IMR-90 (cell line): ENCODE measurements at regions not wholly inside any gene's neighbourhood (a gene's known extent, or its start where the extent isn't known, plus 50 kb on each side); places are given as distances from the start of the nearest gene placed in this dataset.
A peak's percentile ranks its signal among the peaks of the same experiment; 100 is the strongest.

Experiments used
- ATAC-seq: fragments of 200-7000 bp; cut with Tn5 transposase; 2 replicates; pipeline ENCODE4 v1.9.1; 2020; ENCODE audit warnings: low read depth, mild to moderate bottlenecking, moderate library complexity
- BruUV-seq: library from RNA; stranded (reverse); fragments of 400-500 nt; replicated peaks from 2 replicates; lab custom pipeline; 2021; lab: Mats Ljungman, UMichigan
- CTCF ChIA-PET: fragments of 300-600 bp; formaldehyde crosslinking; extraction: SDS; loops from one replicate; lab custom pipeline; 2021; ENCODE audit warnings: antibody characterized with exemption; lab: Yijun Ruan, JAX
- POLR2A ChIA-PET: fragments of 300-600 bp; sonication (Branson Sonifier 250); formaldehyde crosslinking; loops from one replicate; lab custom pipeline; 2022; ENCODE audit warnings: antibody characterized with exemption; ENCODE audit not compliant: unreplicated experiment; lab: Charles Lee
- DNase-seq: peaks from one replicate; pipeline ENCODE4 v3.0.0; 2013
- H2AFZ ChIP-seq: replicated peaks from 2 replicates; pipeline ENCODE3; 2013; ENCODE audit warnings: low read length, mild to moderate bottlenecking; ENCODE audit not compliant: poor library complexity
- H2AK5ac ChIP-seq: 2 replicates; pipeline ENCODE4 v1.6.1; 2013; ENCODE audit warnings: low read depth, low read length, inconsistent platforms
- H2AK9ac ChIP-seq: replicated peaks from 2 replicates; pipeline ENCODE3; 2013; ENCODE audit warnings: mild to moderate bottlenecking, low read depth, low read length, moderate library complexity; ENCODE audit not compliant: poor library complexity
- H2BK120ac ChIP-seq: 2 replicates; pipeline ENCODE4 v1.6.1; 2013; ENCODE audit warnings: low read depth, low read length, inconsistent platforms
- H2BK15ac ChIP-seq: 3 replicates; pipeline ENCODE4 v1.6.1; 2013; ENCODE audit warnings: low read depth, low read length, inconsistent platforms
- H2BK20ac ChIP-seq: 2 replicates; pipeline ENCODE4 v1.6.1; 2013; ENCODE audit warnings: low read depth, mild to moderate bottlenecking, inconsistent platforms, low read length, moderate library complexity
- H2BK5ac ChIP-seq: 2 replicates; pipeline ENCODE4 v1.6.1; 2013; ENCODE audit warnings: mild to moderate bottlenecking, low read depth, low read length, inconsistent platforms; ENCODE audit not compliant: poor library complexity, severe bottlenecking
- H3K14ac ChIP-seq: replicated peaks from 2 replicates; pipeline ENCODE4 v1.6.1; 2013; ENCODE audit warnings: low read depth, low read length, inconsistent platforms
- H3K18ac ChIP-seq: 2 replicates; pipeline ENCODE4 v1.6.1; 2013; ENCODE audit warnings: low read depth, low read length, control low read depth
- H3K23ac ChIP-seq: 2 replicates; pipeline ENCODE4 v1.6.1; 2013; ENCODE audit warnings: low read depth, low read length, inconsistent platforms
- H3K27ac ChIP-seq: 2 replicates; pipeline ENCODE4 v1.5.1; 2013; ENCODE audit warnings: mild to moderate bottlenecking, control low read depth, low read length; ENCODE audit not compliant: insufficient read depth
- H3K27me3 ChIP-seq: 2 replicates; pipeline ENCODE4 v1.6.1; 2013; ENCODE audit warnings: low read length; ENCODE audit not compliant: control insufficient read depth, insufficient read depth
- H3K36me3 ChIP-seq: 2 replicates; pipeline ENCODE4 v1.6.1; 2013; ENCODE audit warnings: low read length, mixed read lengths; ENCODE audit not compliant: control insufficient read depth, insufficient read depth
- H3K4ac ChIP-seq: 2 replicates; pipeline ENCODE4 v1.6.1; 2013; ENCODE audit warnings: low read depth, low read length, inconsistent platforms
- H3K4me1 ChIP-seq: 2 replicates; pipeline ENCODE4 v1.6.1; 2013; ENCODE audit warnings: low read length, mixed read lengths; ENCODE audit not compliant: control insufficient read depth, insufficient read depth
- H3K4me2 ChIP-seq: 2 replicates; pipeline ENCODE4 v1.6.1; 2013; ENCODE audit warnings: low read depth, mild to moderate bottlenecking, control low read depth, low read length, moderate library complexity
- H3K4me3 ChIP-seq: 2 replicates; pipeline ENCODE4 v1.5.1; 2013; ENCODE audit warnings: low read depth, mild to moderate bottlenecking, control low read depth, low read length, moderate library complexity; ENCODE audit not compliant: insufficient read depth
- H3K56ac ChIP-seq: 2 replicates; pipeline ENCODE4 v1.6.1; 2013; ENCODE audit warnings: low read length, inconsistent platforms; ENCODE audit not compliant: insufficient read depth; ENCODE audit errors: extremely low read depth
- H3K79me1 ChIP-seq, 2 experiments: 2 replicates each; pipeline ENCODE4 v1.6.1; 2013; ENCODE audit warnings: low read length in 2 of 2, inconsistent platforms in 1 of 2, low read depth in 1 of 2
- H3K9ac ChIP-seq: 2 replicates; pipeline ENCODE4 v1.6.1; 2013; ENCODE audit warnings: low read depth, low read length, control low read depth
- H3K9me1 ChIP-seq: 2 replicates; pipeline ENCODE4 v1.6.1; 2013; ENCODE audit warnings: low read length, inconsistent platforms; ENCODE audit not compliant: insufficient read depth
- H3K9me3 ChIP-seq: 2 replicates; pipeline ENCODE4 v1.6.1; 2013; ENCODE audit warnings: low read length; ENCODE audit not compliant: control insufficient read depth, insufficient read depth
- H4K20me1 ChIP-seq: 2 replicates; pipeline ENCODE4 v1.6.1; 2013; ENCODE audit warnings: low read length, inconsistent platforms; ENCODE audit not compliant: insufficient read depth
- H4K5ac ChIP-seq: 2 replicates; pipeline ENCODE4 v1.6.1; 2013; ENCODE audit warnings: mild to moderate bottlenecking, low read depth, low read length, control low read depth
- H4K8ac ChIP-seq, 2 experiments: 2 replicates each; pipeline ENCODE4 v1.6.1; 2013; ENCODE audit warnings: low read depth in 2 of 2, low read length in 2 of 2, control low read depth in 1 of 2, inconsistent platforms in 1 of 2
- H4K91ac ChIP-seq: 2 replicates; pipeline ENCODE4 v1.6.1; 2013; ENCODE audit warnings: low read depth, low read length, inconsistent platforms; ENCODE audit not compliant: insufficient read depth
- BHLHE40 ChIP-seq: fragments of 150-350 bp; IDR thresholded peaks from 2 replicates; pipeline ENCODE4 v1.6.1; 2016; ENCODE audit warnings: mild to moderate bottlenecking, low read depth, low read length
- CEBPB ChIP-seq: IDR thresholded peaks from 2 replicates; pipeline ENCODE4 v1.6.1; 2012; ENCODE audit warnings: low read depth, low read length, improper control_type of control experiment
- MXI1 ChIP-seq: IDR thresholded peaks from 2 replicates; pipeline ENCODE4 v1.6.1; 2012; ENCODE audit warnings: low read depth, mild to moderate bottlenecking, low read length, moderate library complexity, borderline replicate concordance
- WGBS, 2 experiments: methylation state at CpG; one replicate each; pipeline versions ENCODE4 v1.1.5 to v1.1.7; 2013; ENCODE audit warnings: missing lambda C conversion rate in 2 of 2; ENCODE audit not compliant: insufficient read length in 1 of 2; ENCODE audit errors: extremely low coverage in 2 of 2; 5-methylcytosine and 5-hydroxymethylcytosine counted together
- dilution Hi-C: fragments of 300-500 bp; cut with HindIII; formaldehyde crosslinking; loops from one replicate; pipeline ENCODE4 v1.14.3; 2018; ENCODE audit warnings: low sequenced_read_pairs; ENCODE audit not compliant: unreplicated experiment
- in situ Hi-C: fragments of 300-500 bp; cut with MboI; formaldehyde crosslinking; loops from 3 replicates; pipeline ENCODE4 v1.14.3; 2019; ENCODE audit warnings: low sequenced_read_pairs, inconsistent platforms, mixed read lengths
- intact Hi-C: fragments of 100-400 bp; cut with micrococcal nuclease; formaldehyde crosslinking; loops from 2 replicates; pipeline ENCODE4 v1.10.0; 2022
- TF ChIP-seq, protein P1 (sequence below): conservative IDR thresholded peaks from 2 replicates; pipeline ENCODE4 v1.5.1; 2012; ENCODE audit warnings: mild to moderate bottlenecking, low read depth, low read length, improper control_type of control experiment

- no peaks in the 10 kb centered on the region for H3K27me3 ChIP-seq
- in situ Hi-C loops (no loop called here), intact Hi-C loops (loop anchor here (10.0 kb wide), 1 partner anchor 272 kb away; no protein-coding TSS in a partner anchor), dilution Hi-C loops (no loop called here)
- TF ChIP-seq BHLHE40 (peak; percentile 56; the same call in 1 of the 2 replicates), MXI1 (no peak), CEBPB (peak; percentile 55)
- TF ChIP-seq, protein P1, sequence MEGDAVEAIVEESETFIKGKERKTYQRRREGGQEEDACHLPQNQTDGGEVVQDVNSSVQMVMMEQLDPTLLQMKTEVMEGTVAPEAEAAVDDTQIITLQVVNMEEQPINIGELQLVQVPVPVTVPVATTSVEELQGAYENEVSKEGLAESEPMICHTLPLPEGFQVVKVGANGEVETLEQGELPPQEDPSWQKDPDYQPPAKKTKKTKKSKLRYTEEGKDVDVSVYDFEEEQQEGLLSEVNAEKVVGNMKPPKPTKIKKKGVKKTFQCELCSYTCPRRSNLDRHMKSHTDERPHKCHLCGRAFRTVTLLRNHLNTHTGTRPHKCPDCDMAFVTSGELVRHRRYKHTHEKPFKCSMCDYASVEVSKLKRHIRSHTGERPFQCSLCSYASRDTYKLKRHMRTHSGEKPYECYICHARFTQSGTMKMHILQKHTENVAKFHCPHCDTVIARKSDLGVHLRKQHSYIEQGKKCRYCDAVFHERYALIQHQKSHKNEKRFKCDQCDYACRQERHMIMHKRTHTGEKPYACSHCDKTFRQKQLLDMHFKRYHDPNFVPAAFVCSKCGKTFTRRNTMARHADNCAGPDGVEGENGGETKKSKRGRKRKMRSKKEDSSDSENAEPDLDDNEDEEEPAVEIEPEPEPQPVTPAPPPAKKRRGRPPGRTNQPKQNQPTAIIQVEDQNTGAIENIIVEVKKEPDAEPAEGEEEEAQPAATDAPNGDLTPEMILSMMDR, result no peak
- H3K36me3 ChIP-seq, result no peaks in the 10 kb centered on the region
- H4K8ac ChIP-seq, result peak overlapping the region; percentile 13 to 65; a peak in 2 of 4 replicates
- DNase-seq (peak; percentile 81), ATAC-seq (peak; percentile 79)
- H3K4ac ChIP-seq, result peak overlapping the region; percentile 53; the same call in 1 of the 2 replicates
- no peaks in the 10 kb centered on the region for H3K79me1 ChIP-seq
- no TSS peak for BruUV-seq
- H3K9me1 ChIP-seq, result no peaks in the 10 kb centered on the region; the same call in 1 of the 2 replicates
- no peak overlapping the region; the same call in 1 of the 2 replicates for H3K23ac ChIP-seq
- H2BK5ac ChIP-seq, result peak overlapping the region; percentile 66
- peak overlapping the region; percentile 65; the same call in 1 of the 2 replicates for H4K5ac ChIP-seq
- peak overlapping the region; percentile 35; the same call in 1 of the 2 replicates for H3K14ac ChIP-seq
- peak overlapping the region; percentile 84 for H3K18ac ChIP-seq
- POLR2A ChIA-PET, result no interaction called here
- peak overlapping the region; percentile 94; the same call in 1 of the 2 replicates for H3K27ac ChIP-seq
- no peaks in the 10 kb centered on the region for H4K20me1 ChIP-seq
- CTCF ChIA-PET, result interaction anchor here (0.9 to 1.1 kb wide), 2 partner anchors 10 to 152 kb away, joined by 3 read pairs; no protein-coding TSS in a partner anchor
- peak overlapping the region; percentile 50; the same call in 1 of the 2 replicates for H2BK20ac ChIP-seq
- H3K9me3 ChIP-seq, result no peaks in the 10 kb centered on the region
- H3K4me3 ChIP-seq, result no peak overlapping the region
- 0 out of 2 replicates have a peak overlapping the region, but pooled peaks have one; percentile 12 for H3K9ac ChIP-seq
- H2AK5ac ChIP-seq, result no peak overlapping the region
- H2BK15ac ChIP-seq, result peak overlapping the region; percentile 46; the same call in 1 of the 3 replicates
- H3K56ac ChIP-seq, result no peak overlapping the region
- no peak overlapping the region; the same call in 1 of the 2 replicates for H3K4me2 ChIP-seq
- no peak overlapping the region for H2AFZ ChIP-seq
- peak overlapping the region; percentile 71; the same call in 1 of the 2 replicates for H4K91ac ChIP-seq
- WGBS, 2 experiments, result no CpG with 5 or more reads among the region's 7 CpGs
- H3K4me1 ChIP-seq, result peaks cover 9% of the 10 kb centered on the region
- H2AK9ac ChIP-seq, result no peak overlapping the region
- peak overlapping the region; percentile 86 for H2BK120ac ChIP-seq
These were observed 168.4 kb upstream of the EDNRA start for GRCh38 chr4:147312376-147313046.
